MM.1S (cell line): ENCODE measurements at regions not wholly inside any gene's neighbourhood (a gene's known extent, or its start where the extent isn't known, plus 50 kb on each side); places are given as distances from the start of the nearest gene placed in this dataset.

Source experiments
- EZH2 ChIP-seq: fragments of 300-600 bp; sonication (generic); optimal IDR thresholded peaks from 2 replicates; pipeline ENCODE3; 2017; ENCODE audit warnings: low read depth, mild to moderate bottlenecking, antibody characterized with exemption, low read length, mixed read lengths
- TF ChIP-seq, protein P1 (sequence below): fragments of 300-600 bp; sonication (generic); IDR thresholded peaks from 2 replicates; pipeline ENCODE4 v1.5.1; 2016; ENCODE audit warnings: antibody characterized with exemption, low read length, mixed read lengths

DNA sequence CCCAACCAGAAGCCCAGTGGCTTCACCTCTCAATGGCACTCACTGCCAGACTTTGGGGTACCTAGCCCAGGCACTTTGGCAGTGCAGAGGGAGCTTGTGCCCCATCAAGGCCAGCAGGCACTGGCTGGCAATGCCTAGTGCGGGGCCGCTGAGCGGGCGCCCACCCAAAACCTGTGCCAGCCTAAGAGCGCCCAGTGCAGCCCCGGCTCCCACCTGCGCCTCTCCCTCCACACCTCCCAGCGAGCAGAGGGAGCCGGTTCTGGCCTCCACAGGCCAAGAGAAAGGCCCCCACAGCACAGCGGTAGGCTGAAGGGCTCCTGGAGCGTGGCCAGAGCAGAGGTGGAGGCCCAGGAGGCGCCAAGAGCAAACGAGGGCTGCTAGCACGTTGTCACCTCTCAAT is 930.8 kb downstream of the IPMK start:
- TF ChIP-seq, protein P1, sequence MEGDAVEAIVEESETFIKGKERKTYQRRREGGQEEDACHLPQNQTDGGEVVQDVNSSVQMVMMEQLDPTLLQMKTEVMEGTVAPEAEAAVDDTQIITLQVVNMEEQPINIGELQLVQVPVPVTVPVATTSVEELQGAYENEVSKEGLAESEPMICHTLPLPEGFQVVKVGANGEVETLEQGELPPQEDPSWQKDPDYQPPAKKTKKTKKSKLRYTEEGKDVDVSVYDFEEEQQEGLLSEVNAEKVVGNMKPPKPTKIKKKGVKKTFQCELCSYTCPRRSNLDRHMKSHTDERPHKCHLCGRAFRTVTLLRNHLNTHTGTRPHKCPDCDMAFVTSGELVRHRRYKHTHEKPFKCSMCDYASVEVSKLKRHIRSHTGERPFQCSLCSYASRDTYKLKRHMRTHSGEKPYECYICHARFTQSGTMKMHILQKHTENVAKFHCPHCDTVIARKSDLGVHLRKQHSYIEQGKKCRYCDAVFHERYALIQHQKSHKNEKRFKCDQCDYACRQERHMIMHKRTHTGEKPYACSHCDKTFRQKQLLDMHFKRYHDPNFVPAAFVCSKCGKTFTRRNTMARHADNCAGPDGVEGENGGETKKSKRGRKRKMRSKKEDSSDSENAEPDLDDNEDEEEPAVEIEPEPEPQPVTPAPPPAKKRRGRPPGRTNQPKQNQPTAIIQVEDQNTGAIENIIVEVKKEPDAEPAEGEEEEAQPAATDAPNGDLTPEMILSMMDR = no peak
- no peak for TF ChIP-seq EZH2
